K562 (cell line): ENCODE measurements at regions not wholly inside any gene's neighbourhood (a gene's known extent, or its start where the extent isn't known, plus 50 kb on each side); places are given as distances from the start of the nearest gene placed in this dataset.

Source experiments
- ATAC-seq: fragments of 200-7000 bp; cut with Tn5 transposase; 3 replicates; pipeline ENCODE4 v1.9.1; 2020; ENCODE audit warnings: moderate library complexity
- BruUV-seq: library from RNA; stranded (reverse); fragments of 400-500 nt; replicated peaks from 2 replicates; lab custom pipeline; 2021; lab: Mats Ljungman, UMichigan
- CTCF ChIA-PET: fragments of 300-600 bp; formaldehyde crosslinking; extraction: SDS; loops from one replicate; lab custom pipeline; 2021; ENCODE audit warnings: low intra/inter-chr PET ratio; lab: Yijun Ruan, JAX
- POLR2A ChIA-PET: fragments of 300-600, 350-650 bp; sonication (Branson Sonifier 250); formaldehyde crosslinking; extraction: SDS; loops from one replicate; lab custom pipeline; 2021; ENCODE audit warnings: antibody characterized with exemption, inconsistent platforms; lab: Yijun Ruan, JAX
- DNase-seq, 4 experiments: peaks; one replicate each; pipeline versions ENCODE4 v3.0.0 to v3.0.0-alpha.2; 2011 to 2018; ENCODE audit warnings: low spot score in 3 of 4, mixed read lengths in 3 of 4; ENCODE audit errors: extremely low read depth in 1 of 4
- FAIRE-seq: peaks from 2 replicates; lab custom pipeline; 2011; peaks lifted over from hg19 to GRCh38; lab: Jason Lieb, UNC
- H2AFZ ChIP-seq: 2 replicates; pipeline ENCODE4 v1.6.0; 2011; ENCODE audit warnings: low read depth, low read length, control low read depth, inconsistent platforms
- H3K27ac ChIP-seq: fragments of 200-600 bp; 3 replicates; pipeline ENCODE4 v1.8.0; 2011; ENCODE audit warnings: low read depth, mild to moderate bottlenecking, control low read depth, inconsistent platforms, low read length, moderate library complexity, mixed read lengths; ENCODE audit errors: extremely low read depth
- H3K27me3 ChIP-seq, 2 experiments: fragments of 300-600 bp in 1 of 2; 2 replicates in 1 of 2; 3 replicates in 1 of 2; pipeline versions ENCODE4 v1.6.0 to v1.8.0; 2011; ENCODE audit warnings: inconsistent platforms in 2 of 2, low read length in 2 of 2, mild to moderate bottlenecking in 1 of 2, mixed read lengths in 1 of 2, moderate library complexity in 1 of 2; ENCODE audit not compliant: control insufficient read depth in 2 of 2, insufficient read depth in 2 of 2
- H3K36me3 ChIP-seq: fragments of 300-600 bp; 3 replicates; pipeline ENCODE4 v1.8.0; 2011; ENCODE audit warnings: mild to moderate bottlenecking, low read length, inconsistent platforms; ENCODE audit not compliant: control insufficient read depth, insufficient read depth
- H3K4me1 ChIP-seq, 2 experiments: fragments of 200-600 bp in 1 of 2; replicated peaks in 1 of 2; 2 replicates in 1 of 2; 3 replicates in 1 of 2; pipeline versions ENCODE4 v1.5.1 to v1.8.0; 2011; ENCODE audit warnings: inconsistent platforms in 2 of 2, low read length in 2 of 2, mild to moderate bottlenecking in 1 of 2, mixed read lengths in 1 of 2, moderate library complexity in 1 of 2; ENCODE audit not compliant: control insufficient read depth in 2 of 2, insufficient read depth in 2 of 2
- H3K4me2 ChIP-seq: 2 replicates; pipeline ENCODE4 v1.6.1; 2011; ENCODE audit warnings: low read length, control low read depth, inconsistent platforms, mixed read lengths; ENCODE audit not compliant: insufficient read depth
- H3K4me3 ChIP-seq: fragments of 200-600 bp; sonication (generic), shearing (Covaris generic); 2 replicates; pipeline ENCODE4 v1.5.1; 2016; ENCODE audit warnings: control low read depth, inconsistent platforms
- H3K79me2 ChIP-seq: fragments of 200-600 bp; 3 replicates; pipeline ENCODE4 v1.8.0; 2011; ENCODE audit warnings: low read length, inconsistent platforms; ENCODE audit not compliant: control insufficient read depth, insufficient read depth
- H3K9ac ChIP-seq, 2 experiments: 2 replicates each; pipeline versions ENCODE4 v1.6.0 to v1.6.1; 2011; ENCODE audit warnings: low read depth in 2 of 2, low read length in 2 of 2, control low read depth in 1 of 2, inconsistent platforms in 1 of 2, mild to moderate bottlenecking in 1 of 2, mixed read lengths in 1 of 2; ENCODE audit not compliant: insufficient read depth in 1 of 2
- H3K9me1 ChIP-seq: one replicate; pipeline ENCODE4 v1.6.0; 2011; ENCODE audit warnings: inconsistent platforms, mild to moderate bottlenecking, low read length, moderate library complexity; ENCODE audit not compliant: control insufficient read depth, insufficient read depth
- H3K9me3 ChIP-seq: replicated peaks from 2 replicates; pipeline ENCODE4 v1.5.1; 2011; ENCODE audit warnings: low read depth, low read length, inconsistent platforms; ENCODE audit not compliant: control insufficient read depth, insufficient read depth
- H4K20me1 ChIP-seq: replicated peaks from 2 replicates; pipeline ENCODE4 v1.6.1; 2011; ENCODE audit warnings: low read length, inconsistent platforms, mixed read lengths; ENCODE audit not compliant: control insufficient read depth, insufficient read depth
- CEBPB ChIP-seq: fragments of 450-650 bp; IDR thresholded peaks from 2 replicates; pipeline ENCODE4 v1.6.1; 2016; ENCODE audit warnings: missing genetic modification characterization, missing compliant biosample characterization
- CEBPG ChIP-seq, 3 experiments: fragments of 200-800 bp in 1 of 3; sonication (Bioruptor generic) in 1 of 3; sonication (generic) in 1 of 3; formaldehyde crosslinking in 1 of 3; IDR thresholded peaks in 2 of 3; conservative IDR thresholded peaks in 1 of 3; 2 replicates each; pipeline versions ENCODE4 v1.6.1 to v1.8.0; 2016 to 2022; ENCODE audit warnings: missing compliant biosample characterization in 2 of 3, missing genetic modification characterization in 2 of 3, mild to moderate bottlenecking in 1 of 3, missing genetic modification reagents in 1 of 3
- RAD21 ChIP-seq, 2 experiments: fragments of 250-450 bp in 1 of 2; fragments of 450-650 bp in 1 of 2; sonication (Bioruptor Pico) in 1 of 2; formaldehyde crosslinking in 1 of 2; IDR thresholded peaks in 1 of 2; conservative IDR thresholded peaks in 1 of 2; 2 replicates each; pipeline versions ENCODE4 v1.4.0 to v1.8.0; 2020 to 2022; ENCODE audit warnings: mild to moderate bottlenecking in 2 of 2, moderate library complexity in 1 of 2
- ZC3H11A ChIP-seq: IDR thresholded peaks from 2 replicates; pipeline ENCODE4 v1.6.1; 2012; ENCODE audit warnings: low read depth, low read length, improper control_type of control experiment
- WGBS: fragments of 100-300 bp; shearing (Covaris generic); methylation state at CpG from one replicate; pipeline ENCODE4 v1.1.6; 2016; ENCODE audit warnings: low coverage, mixed read lengths; ENCODE audit not compliant: insufficient coverage; ENCODE audit errors: missing lambda C conversion rate; 5-methylcytosine and 5-hydroxymethylcytosine counted together
- in situ Hi-C: fragments of 300-500 bp; cut with MboI; formaldehyde crosslinking; loops from 4 replicates; pipeline ENCODE4 v1.15.0; 2018; ENCODE audit warnings: inconsistent platforms, mixed read lengths
- intact Hi-C: fragments of 100-400 bp; cut with micrococcal nuclease; formaldehyde crosslinking; loops from 2 replicates; pipeline ENCODE4 v1.14.2; 2022

GRCh38 chr11:67780056-67780455, 105.6 kb upstream of the ALDH3B2 start:
- Histone ChIP-seq H3K27me3 (peaks cover 0 to 8% of the 10 kb centered on the region in 2 experiments; a peak in 3 of 5 replicates), H3K4me2 (no peak overlapping the region), H3K36me3 (no peaks in the 10 kb centered on the region), H3K9me3 (no peaks in the 10 kb centered on the region), H3K79me2 (no peaks in the 10 kb centered on the region), H4K20me1 (no peaks in the 10 kb centered on the region), H3K27ac (no peak overlapping the region), H2AFZ (no peak overlapping the region), H3K4me3 (no peak overlapping the region), H3K4me1 (no peaks in the 10 kb centered on the region; a peak in 1 of 5 replicates), H3K9me1 (no peaks in the 10 kb centered on the region), H3K9ac (no peak overlapping the region)
- no peak for TF ChIP-seq RAD21 (CRISPR knock-in tag; conservative IDR thresholded peaks at IDR 0.05 in 1 of 2, IDR thresholded peaks at IDR 0.05 in 1 of 2)
- no peak for TF ChIP-seq ZC3H11A
- TF ChIP-seq CEBPB, result peak; percentile 67
- TF ChIP-seq CEBPG (CRISPR knock-in tag; IDR thresholded peaks at IDR 0.05), result no peak
- TF ChIP-seq CEBPG (tag; conservative IDR thresholded peaks at IDR 0.05 in 1 of 2, IDR thresholded peaks at IDR 0.05 in 1 of 2), result peak in 1 of 2 experiments; percentile 72; a peak in 2 of 4 replicates
- intact Hi-C loops (no loop called here), in situ Hi-C loops (no loop called here)
- FAIRE-seq, result no peak
- ATAC-seq, result peak; percentile 72
- POLR2A ChIA-PET, result interaction anchor here (0.6 kb wide), 1 partner anchor 62 kb away, joined by 3 read pairs; no protein-coding TSS in a partner anchor
- no peak for DNase-seq
- CTCF ChIA-PET, result no interaction called here
- BruUV-seq, result no TSS peak
- 7% methylated on average over 4 of the region's 4 CpGs for WGBS
